ENCODE measurements at regions not wholly inside any gene's neighbourhood (a gene's known extent, or its start where the extent isn't known, plus 50 kb on each side); places are given as distances from the start of the nearest gene placed in this dataset.

DNA sequence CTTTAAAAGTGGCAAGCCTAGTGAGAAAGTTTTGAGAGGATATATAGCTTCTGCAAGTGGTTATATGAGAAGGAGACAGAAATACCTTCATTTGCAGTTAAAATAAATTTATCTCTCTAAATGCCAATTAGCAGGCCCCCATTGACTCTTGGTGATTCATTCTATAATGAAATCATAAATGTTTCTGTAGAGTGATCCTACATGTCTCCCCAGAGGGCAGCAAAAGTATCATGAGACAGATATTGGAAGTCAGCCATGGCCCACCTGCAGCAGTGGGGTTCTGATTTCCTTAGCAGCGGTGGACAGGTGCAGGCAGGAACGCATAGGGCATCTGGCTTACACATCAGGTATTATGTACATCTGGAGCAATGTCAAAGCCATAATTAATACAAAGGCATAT lies 385.4 kb upstream of the SLC10A2 start:
- no peak overlapping the region for H3K4me3 ChIP-seq

GRCh38 chr13:103443604-103444003 lies 377.4 kb upstream of the SLC10A2 start:
- Histone ChIP-seq H3K9me3 (ENCODE audit: low read depth, low read length) (no peaks in the 10 kb centered on the region), H3K4me3 (no peak overlapping the region), H3K9ac (ENCODE audit: insufficient read length) (no peak overlapping the region), H3K27ac (no peak overlapping the region), H3K36me3 (ENCODE audit: insufficient read depth, low read length) (no peaks in the 10 kb centered on the region)
- no peak for TF ChIP-seq FOXP2 (optimal IDR thresholded peaks at IDR 0.05; ENCODE audit: control extremely low read depth, extremely low read length, insufficient read depth)
- no peak for TF ChIP-seq POLR2AphosphoS5 (IDR thresholded peaks at IDR 0.05; ENCODE audit: borderline replicate concordance, low read depth, low read length)
- TF ChIP-seq EZH2 (IDR thresholded peaks at IDR 0.05): no peak
- DNase-seq (ENCODE audit: low read depth, low spot score): no peak

More for the DNA sequence above, 385.4 kb upstream of the SLC10A2 start:
- H3K27ac ChIP-seq: no peak overlapping the region
- no peak for DNase-seq (ENCODE audit: low read depth, low spot score)
- no peak overlapping the region for H3K9ac ChIP-seq (ENCODE audit: insufficient read length)
- no peaks in the 10 kb centered on the region for H3K36me3 ChIP-seq (ENCODE audit: insufficient read depth, low read length)
- H3K9me3 ChIP-seq (ENCODE audit: low read depth, low read length): no peaks in the 10 kb centered on the region
- TF ChIP-seq FOXP2 (optimal IDR thresholded peaks at IDR 0.05; ENCODE audit: control extremely low read depth, extremely low read length, insufficient read depth) (no peak), POLR2AphosphoS5 (IDR thresholded peaks at IDR 0.05; ENCODE audit: borderline replicate concordance, low read depth, low read length) (no peak), EZH2 (IDR thresholded peaks at IDR 0.05) (no peak)

GRCh38 chr13:103437651-103438050 lies 371.4 kb upstream of the SLC10A2 start:
- DNase-seq (ENCODE audit: low read depth, low spot score): no peak
- no peak for TF ChIP-seq POLR2AphosphoS5 (IDR thresholded peaks at IDR 0.05; ENCODE audit: borderline replicate concordance, low read depth, low read length)
- no peak for TF ChIP-seq FOXP2 (optimal IDR thresholded peaks at IDR 0.05; ENCODE audit: control extremely low read depth, extremely low read length, insufficient read depth)
- TF ChIP-seq EZH2 (IDR thresholded peaks at IDR 0.05): no peak
- H3K9ac ChIP-seq (ENCODE audit: insufficient read length): no peak overlapping the region
- H3K4me3 ChIP-seq: no peak overlapping the region
- H3K36me3 ChIP-seq (ENCODE audit: insufficient read depth, low read length): no peaks in the 10 kb centered on the region
- no peak overlapping the region for H3K27ac ChIP-seq
- no peaks in the 10 kb centered on the region for H3K9me3 ChIP-seq (ENCODE audit: low read depth, low read length)

GRCh38 chr13:103436057-103436654 lies 369.9 kb upstream of the SLC10A2 start:
- no peaks in the 10 kb centered on the region for H3K9me3 ChIP-seq (ENCODE audit: low read depth, low read length)
- H3K9ac ChIP-seq (ENCODE audit: insufficient read length): no peak overlapping the region
- H3K4me3 ChIP-seq: no peak overlapping the region
- no peaks in the 10 kb centered on the region for H3K36me3 ChIP-seq (ENCODE audit: insufficient read depth, low read length)
- no peak overlapping the region for H3K27ac ChIP-seq
- TF ChIP-seq EZH2 (IDR thresholded peaks at IDR 0.05) (no peak), POLR2AphosphoS5 (IDR thresholded peaks at IDR 0.05; ENCODE audit: borderline replicate concordance, low read depth, low read length) (no peak), FOXP2 (optimal IDR thresholded peaks at IDR 0.05; ENCODE audit: control extremely low read depth, extremely low read length, insufficient read depth) (no peak)
- DNase-seq (ENCODE audit: low read depth, low spot score): no peak

GRCh38 chr13:103431856-103432255 lies 365.6 kb upstream of the SLC10A2 start:
- no peak overlapping the region for H3K27ac ChIP-seq
- TF ChIP-seq EZH2 (IDR thresholded peaks at IDR 0.05): no peak
- TF ChIP-seq POLR2AphosphoS5 (IDR thresholded peaks at IDR 0.05; ENCODE audit: borderline replicate concordance, low read depth, low read length): no peak
- no peak for TF ChIP-seq FOXP2 (optimal IDR thresholded peaks at IDR 0.05; ENCODE audit: control extremely low read depth, extremely low read length, insufficient read depth)
- no peak overlapping the region for H3K9ac ChIP-seq (ENCODE audit: insufficient read length)
- no peak for DNase-seq (ENCODE audit: low read depth, low spot score)
- no peak overlapping the region for H3K4me3 ChIP-seq
- no peaks in the 10 kb centered on the region for H3K36me3 ChIP-seq (ENCODE audit: insufficient read depth, low read length)
- H3K9me3 ChIP-seq (ENCODE audit: low read depth, low read length): no peaks in the 10 kb centered on the region

DNA sequence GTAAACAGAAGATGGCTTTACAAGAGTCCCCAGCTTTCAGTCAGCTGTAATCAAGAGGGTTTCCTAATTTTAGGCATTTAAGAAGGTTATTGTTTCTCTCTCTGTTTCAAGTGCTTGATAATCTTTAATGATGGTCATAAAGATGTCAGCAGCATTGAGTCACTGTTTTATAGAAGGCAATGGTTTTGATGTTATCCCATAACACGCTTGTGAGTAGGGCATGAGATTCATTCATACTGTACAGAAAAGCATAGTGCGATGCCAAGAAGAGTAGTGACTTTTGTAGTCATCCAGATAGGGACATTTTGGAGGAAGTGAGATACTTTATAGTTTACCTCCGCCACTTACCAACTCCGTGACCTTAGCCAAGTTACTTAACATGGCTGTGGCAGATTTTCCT lies 364.2 kb upstream of the SLC10A2 start:
- no peak for TF ChIP-seq POLR2AphosphoS5 (IDR thresholded peaks at IDR 0.05; ENCODE audit: borderline replicate concordance, low read depth, low read length)
- no peak for TF ChIP-seq EZH2 (IDR thresholded peaks at IDR 0.05)
- TF ChIP-seq FOXP2 (optimal IDR thresholded peaks at IDR 0.05; ENCODE audit: control extremely low read depth, extremely low read length, insufficient read depth): no peak
- Histone ChIP-seq H3K27ac (no peak overlapping the region), H3K4me3 (no peak overlapping the region), H3K36me3 (ENCODE audit: insufficient read depth, low read length) (no peaks in the 10 kb centered on the region), H3K9ac (ENCODE audit: insufficient read length) (no peak overlapping the region), H3K9me3 (ENCODE audit: low read depth, low read length) (no peaks in the 10 kb centered on the region)
- DNase-seq (ENCODE audit: low read depth, low spot score): no peak

GRCh38 chr13:103410002-103410401 lies 343.8 kb upstream of the SLC10A2 start:
- TF ChIP-seq POLR2AphosphoS5 (IDR thresholded peaks at IDR 0.05; ENCODE audit: borderline replicate concordance, low read depth, low read length): no peak
- TF ChIP-seq FOXP2 (optimal IDR thresholded peaks at IDR 0.05; ENCODE audit: control extremely low read depth, extremely low read length, insufficient read depth): no peak

DNA sequence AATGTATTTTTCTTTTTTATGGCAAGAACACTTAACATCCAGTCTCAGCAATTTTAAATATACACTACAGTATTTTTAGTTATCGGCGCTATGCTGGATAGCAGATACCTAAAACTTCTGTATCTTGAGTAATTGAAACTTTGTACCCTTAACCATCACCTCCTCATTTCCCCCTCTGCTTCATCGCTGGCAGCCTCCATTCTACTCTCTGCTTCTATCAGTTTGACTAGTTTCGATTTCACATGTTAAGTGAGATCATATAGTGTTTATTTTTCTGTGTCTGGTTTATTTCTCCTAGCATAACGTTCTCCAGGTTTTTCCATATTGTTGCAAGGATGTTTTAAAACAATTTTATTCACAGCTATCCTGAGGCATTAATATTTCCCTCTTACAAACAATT lies 340.8 kb upstream of the SLC10A2 start:
- Histone ChIP-seq H3K27ac (no peak overlapping the region), H3K9me3 (ENCODE audit: low read depth, low read length) (no peaks in the 10 kb centered on the region), H3K4me3 (no peak overlapping the region), H3K9ac (ENCODE audit: insufficient read length) (no peak overlapping the region), H3K36me3 (ENCODE audit: insufficient read depth, low read length) (no peaks in the 10 kb centered on the region)
- DNase-seq (ENCODE audit: low read depth, low spot score): no peak
- TF ChIP-seq POLR2AphosphoS5 (IDR thresholded peaks at IDR 0.05; ENCODE audit: borderline replicate concordance, low read depth, low read length) (no peak), FOXP2 (optimal IDR thresholded peaks at IDR 0.05; ENCODE audit: control extremely low read depth, extremely low read length, insufficient read depth) (no peak), EZH2 (IDR thresholded peaks at IDR 0.05) (no peak)

More at GRCh38 chr13:103410002-103410401, 343.8 kb upstream of the SLC10A2 start:
- no peak overlapping the region for H3K9ac ChIP-seq (ENCODE audit: insufficient read length)
- no peaks in the 10 kb centered on the region for H3K36me3 ChIP-seq (ENCODE audit: insufficient read depth, low read length)
- no peak for DNase-seq (ENCODE audit: low read depth, low spot score)
- no peaks in the 10 kb centered on the region for H3K9me3 ChIP-seq (ENCODE audit: low read depth, low read length)
- no peak overlapping the region for H3K4me3 ChIP-seq
- H3K27ac ChIP-seq: no peak overlapping the region

- Histone ChIP-seq H3K27ac (no peak overlapping the region), H3K9me3 (ENCODE audit: low read depth, low read length) (no peaks in the 10 kb centered on the region), H3K4me3 (no peak overlapping the region), H3K9ac (ENCODE audit: insufficient read length) (no peak overlapping the region), H3K36me3 (ENCODE audit: insufficient read depth, low read length) (no peaks in the 10 kb centered on the region)
- DNase-seq (ENCODE audit: low read depth, low spot score): no peak
- no peak for TF ChIP-seq EZH2 (IDR thresholded peaks at IDR 0.05)
- no peak for TF ChIP-seq POLR2AphosphoS5 (IDR thresholded peaks at IDR 0.05; ENCODE audit: borderline replicate concordance, low read depth, low read length)
- TF ChIP-seq FOXP2 (optimal IDR thresholded peaks at IDR 0.05; ENCODE audit: control extremely low read depth, extremely low read length, insufficient read depth): no peak
These were observed 339.1 kb upstream of the SLC10A2 start for GRCh38 chr13:103405297-103405696.

Data from SK-N-MC (cell line).